Gastroesophageal sphincter (tissue), 4 donors: ENCODE measurements at regions not wholly inside any gene's neighbourhood (a gene's known extent, or its start where the extent isn't known, plus 50 kb on each side); places are given as distances from the start of the nearest gene placed in this dataset.

Source experiments
- ATAC-seq: fragments of 150-250 bp; one replicate; pipeline ENCODE4 v1.9.1; 2016; ENCODE audit warnings: mild to moderate bottlenecking, moderate library complexity
- H3K27ac ChIP-seq, 4 donors: fragments of 200-600 bp; sonication (generic) in 3 of 4; 1 replicate in 3 of 4; 2 replicates in 1 of 4; pipeline ENCODE4 v1.5.1; 2016 to 2019
- H3K27me3 ChIP-seq: fragments of 200-600 bp; sonication (generic); one replicate; pipeline ENCODE4 v1.5.1; 2019
- H3K36me3 ChIP-seq, 2 donors: fragments of 200-600 bp; sonication (generic); one replicate each; pipeline ENCODE4 v1.5.1; 2019; ENCODE audit warnings: control low read depth in 1 of 2
- H3K4me1 ChIP-seq, 3 donors: fragments of 200-600 bp; sonication (generic); 1 replicate in 2 of 3; 2 replicates in 1 of 3; pipeline ENCODE4 v1.5.1; 2016 to 2019; ENCODE audit warnings: control low read depth in 2 of 3
- H3K4me3 ChIP-seq, 2 donors: fragments of 200-600 bp; sonication (generic); one replicate each; pipeline ENCODE4 v1.5.1; 2019; ENCODE audit warnings: mild to moderate bottlenecking in 1 of 2, moderate library complexity in 1 of 2
- H3K9me3 ChIP-seq, 3 donors: fragments of 200-600 bp; sonication (generic); one replicate each; pipeline ENCODE4 v1.5.1; 2017 to 2019; ENCODE audit warnings: control low read depth in 2 of 3
- CTCF ChIP-seq, 4 experiments: fragments of 200-600 bp in 2 of 4; fragments of 450-650 bp in 2 of 4; sonication (generic) in 1 of 4; IDR thresholded peaks; one replicate each; pipeline ENCODE4 v1.5.1; 2017 to 2019; ENCODE audit warnings: antibody characterized with exemption in 4 of 4, mild to moderate bottlenecking in 2 of 4, moderate library complexity in 2 of 4
- EP300 ChIP-seq: sonication (generic); formaldehyde crosslinking; IDR thresholded peaks from one replicate; pipeline ENCODE4 v1.6.1; 2017; ENCODE audit warnings: antibody characterized with exemption, mild to moderate bottlenecking
- POLR2A ChIP-seq, 2 donors: fragments of 450-650 bp; IDR thresholded peaks; one replicate each; pipeline ENCODE4 v1.6.1; 2017; ENCODE audit warnings: antibody characterized with exemption in 2 of 2, mild to moderate bottlenecking in 2 of 2, moderate library complexity in 1 of 2
- POLR2AphosphoS5 ChIP-seq: sonication (generic); formaldehyde crosslinking; IDR thresholded peaks from one replicate; pipeline ENCODE4 v1.6.1; 2017; ENCODE audit warnings: antibody characterized with exemption
- WGBS, 2 donors: methylation state at CpG; one replicate each; pipeline ENCODE4 v1.1.5; 2018; ENCODE audit warnings: low coverage in 1 of 2; 5-methylcytosine and 5-hydroxymethylcytosine counted together

DNA sequence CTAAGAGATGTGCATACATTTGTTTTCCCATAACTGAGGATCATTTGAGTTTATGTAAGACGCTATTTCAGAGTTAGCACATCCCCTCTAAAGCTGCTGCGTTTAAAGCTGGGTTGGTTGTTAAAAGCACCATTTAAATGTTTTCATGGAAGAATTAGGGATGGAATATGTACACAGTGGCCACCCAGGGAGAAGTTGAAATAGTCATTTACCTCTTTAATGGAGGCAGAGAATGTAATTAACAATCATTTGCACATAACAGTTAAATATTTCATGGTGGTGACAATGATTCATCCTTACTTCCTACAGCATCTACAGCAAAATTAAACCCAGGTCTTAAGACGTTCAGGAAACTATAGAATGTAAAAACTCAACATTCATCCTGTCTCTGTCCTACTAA, 100.3 kb downstream of the KIF4B start:
- no peaks in the 10 kb centered on the region for H3K4me1 ChIP-seq
- peaks cover 5% of the 10 kb centered on the region for H3K27me3 ChIP-seq
- WGBS, 2 donors: 67 to 69% methylated on average over 3 of the region's 3 CpGs
- no peak for TF ChIP-seq POLR2AphosphoS5
- no peak for TF ChIP-seq CTCF (IDR thresholded peaks at IDR 0.05)
- no peak for TF ChIP-seq EP300
- no peak for TF ChIP-seq POLR2A (IDR thresholded peaks at IDR 0.05)
- no peaks in the 10 kb centered on the region for H3K9me3 ChIP-seq
- no peak overlapping the region for H3K27ac ChIP-seq
- H3K4me3 ChIP-seq: no peak overlapping the region
- ATAC-seq: no peak
- H3K36me3 ChIP-seq: no peaks in the 10 kb centered on the region

GRCh38 chr5:155114655-155115054, 101.1 kb downstream of the KIF4B start:
- Histone ChIP-seq H3K27ac (no peak overlapping the region), H3K36me3 (no peaks in the 10 kb centered on the region), H3K4me1 (no peaks in the 10 kb centered on the region), H3K4me3 (no peak overlapping the region), H3K9me3 (no peaks in the 10 kb centered on the region), H3K27me3 (peaks cover 5% of the 10 kb centered on the region)
- 94 to 100% methylated on average over 3 to 9 of the region's 25 CpGs for WGBS, 2 donors
- no peak for ATAC-seq
- TF ChIP-seq CTCF (IDR thresholded peaks at IDR 0.05) (no peak), EP300 (no peak), POLR2AphosphoS5 (no peak), POLR2A (IDR thresholded peaks at IDR 0.05) (no peak)

GRCh38 chr5:155116456-155117251, 103.1 kb downstream of the KIF4B start:
- Histone ChIP-seq H3K36me3 (no peaks in the 10 kb centered on the region), H3K4me1 (no peaks in the 10 kb centered on the region), H3K4me3 (no peak overlapping the region), H3K9me3 (no peaks in the 10 kb centered on the region), H3K27me3 (peaks cover 5% of the 10 kb centered on the region), H3K27ac (no peak overlapping the region)
- WGBS, 2 donors: 70% methylated on average over 7 to 13 of the region's 13 CpGs
- no peak for TF ChIP-seq CTCF (IDR thresholded peaks at IDR 0.05)
- TF ChIP-seq EP300: no peak
- TF ChIP-seq POLR2A (IDR thresholded peaks at IDR 0.05): no peak
- TF ChIP-seq POLR2AphosphoS5: no peak
- no peak for ATAC-seq

GRCh38 chr5:155125551-155126095, 112.1 kb downstream of the KIF4B start:
- H3K4me3 ChIP-seq: no peak overlapping the region
- H3K27ac ChIP-seq: no peak overlapping the region
- WGBS, 2 donors: 30 to 38% methylated on average over 6 of the region's 7 CpGs
- no peak for ATAC-seq
- no peaks in the 10 kb centered on the region for H3K36me3 ChIP-seq
- no peak for TF ChIP-seq POLR2AphosphoS5
- TF ChIP-seq POLR2A (IDR thresholded peaks at IDR 0.05): no peak
- no peaks in the 10 kb centered on the region for H3K27me3 ChIP-seq
- no peaks in the 10 kb centered on the region for H3K9me3 ChIP-seq
- H3K4me1 ChIP-seq: no peaks in the 10 kb centered on the region

DNA sequence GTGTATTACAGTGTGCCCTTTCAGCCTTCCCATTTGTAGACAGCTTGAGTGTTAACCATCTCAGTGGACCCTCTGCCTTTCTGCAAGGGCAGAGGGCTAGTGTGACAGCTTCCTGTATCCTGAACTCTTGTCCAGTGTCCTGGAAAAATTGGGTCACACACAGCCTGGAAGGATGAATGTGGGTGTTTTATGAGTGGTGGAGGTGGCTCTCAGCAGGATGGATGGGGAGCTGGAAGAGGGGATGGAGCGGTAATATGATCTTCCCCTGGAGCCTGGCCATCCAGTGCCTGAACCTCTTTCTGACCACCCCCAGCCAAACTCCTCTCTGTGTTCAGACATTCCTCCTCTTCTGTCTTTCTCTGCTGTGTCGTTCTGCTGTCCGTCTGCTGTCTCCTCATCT, 113.0 kb downstream of the KIF4B start:
- no peak overlapping the region for H3K27ac ChIP-seq
- WGBS, 2 donors: 64 to 84% methylated on average over 3 of the region's 3 CpGs
- no peaks in the 10 kb centered on the region for H3K36me3 ChIP-seq
- H3K27me3 ChIP-seq: no peaks in the 10 kb centered on the region
- no peak for ATAC-seq
- TF ChIP-seq EP300 (no peak), POLR2A (IDR thresholded peaks at IDR 0.05) (no peak), POLR2AphosphoS5 (no peak), CTCF (IDR thresholded peaks at IDR 0.05) (no peak)
- H3K4me1 ChIP-seq: no peaks in the 10 kb centered on the region
- no peaks in the 10 kb centered on the region for H3K9me3 ChIP-seq
- no peak overlapping the region for H3K4me3 ChIP-seq
